ENCODE measurements at regions not wholly inside any gene's neighbourhood (a gene's known extent, or its start where the extent isn't known, plus 50 kb on each side); places are given as distances from the start of the nearest gene placed in this dataset.
"Not testable (repeated sequence)": the region's sequence is repeated elsewhere in the genome, so short reads cannot be mapped to it uniquely, and the experiment has no call there.

- DNase-seq (ENCODE audit: low read depth, low spot score): no peak
Measured at GRCh38 chr16:80123189-80123588, 417.6 kb upstream of the DYNLRB2 start.

- DNase-seq (ENCODE audit: low read depth, low spot score): no peak
Measured at GRCh38 chr16:80122115-80122514, 418.7 kb upstream of the DYNLRB2 start.

DNA sequence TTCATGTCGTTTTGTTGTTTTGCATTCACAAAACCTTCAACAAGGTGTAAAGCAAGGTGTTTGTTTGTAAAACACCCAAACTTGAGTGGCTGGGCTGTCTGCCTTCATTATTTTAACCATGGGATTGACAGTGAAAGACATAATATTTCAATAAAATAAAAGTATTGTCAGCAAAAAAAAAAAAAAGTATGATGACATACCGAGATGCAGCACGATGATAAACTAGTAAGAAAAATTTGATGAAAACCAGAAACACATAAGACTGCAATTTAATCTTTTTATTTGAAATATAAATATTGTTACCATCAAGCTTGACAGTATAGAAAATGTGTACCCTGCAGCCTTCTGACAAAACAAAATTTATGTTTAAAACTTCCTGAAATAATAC is 419.3 kb upstream of the DYNLRB2 start:
- no peak for DNase-seq (ENCODE audit: low read depth, low spot score)

- no peak for DNase-seq (ENCODE audit: low read depth, low spot score)
Measured at GRCh38 chr16:80120899-80121521, 419.8 kb upstream of the DYNLRB2 start.

- no peak for DNase-seq (ENCODE audit: low read depth, low spot score)
Measured at GRCh38 chr16:80117556-80118130, 423.1 kb upstream of the DYNLRB2 start.

- DNase-seq (ENCODE audit: low read depth, low spot score): no peak
Measured at GRCh38 chr16:80116711-80117110, 424.1 kb upstream of the DYNLRB2 start.

DNA sequence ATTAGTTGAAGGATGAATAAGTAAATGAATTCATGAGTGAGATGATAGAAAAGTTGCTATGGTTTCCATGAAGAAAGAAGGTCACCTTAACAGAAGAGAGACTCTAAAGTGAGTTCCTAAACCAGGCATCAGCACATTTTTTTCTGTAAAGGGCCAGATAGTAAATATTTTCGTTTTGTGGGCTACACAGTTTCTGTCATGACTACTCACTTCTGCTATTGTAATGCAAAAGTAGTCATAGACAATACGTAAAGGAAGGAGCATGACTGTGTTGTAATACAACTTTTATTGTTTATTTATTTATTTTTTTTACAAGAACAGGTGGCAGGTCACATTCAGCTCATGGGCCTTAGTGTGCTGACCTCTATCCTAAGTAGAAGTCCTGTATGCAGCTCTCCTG is 426.1 kb upstream of the DYNLRB2 start:
- DNase-seq (ENCODE audit: low read depth, low spot score): no peak

DNA sequence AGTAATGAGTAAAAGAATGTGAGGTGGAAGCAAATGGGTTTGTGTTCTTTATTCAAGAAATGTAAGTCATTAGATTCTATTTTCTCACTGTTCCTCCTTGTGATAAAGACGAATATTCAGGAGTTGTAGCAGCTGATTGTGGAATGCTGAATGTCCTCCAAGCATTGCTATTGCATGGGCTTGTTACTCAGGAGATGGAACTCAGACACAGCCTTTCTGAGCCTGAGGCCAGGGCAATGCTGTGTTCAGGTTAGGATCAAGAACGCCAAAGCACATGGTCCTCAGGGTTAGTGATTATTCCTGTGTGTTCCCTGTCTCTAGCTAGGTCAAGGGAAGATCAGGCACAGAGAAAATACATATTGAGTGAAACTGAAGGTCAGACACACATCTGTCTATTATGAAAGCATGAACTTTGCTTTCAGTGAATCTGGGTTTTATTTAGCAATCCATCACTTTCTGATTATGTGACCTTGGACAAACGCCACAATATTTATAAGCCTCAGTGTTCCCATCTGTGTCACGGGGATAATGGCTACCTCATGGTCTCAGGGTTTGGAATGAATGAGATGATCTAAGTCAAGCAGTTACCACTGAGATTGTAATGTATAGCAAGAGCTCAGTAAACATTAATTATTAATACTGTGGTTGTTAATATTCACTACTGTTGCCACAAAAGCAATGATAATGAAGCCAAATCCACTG is 426.8 kb upstream of the DYNLRB2 start:
- no peak for DNase-seq (ENCODE audit: low read depth, low spot score)

DNA sequence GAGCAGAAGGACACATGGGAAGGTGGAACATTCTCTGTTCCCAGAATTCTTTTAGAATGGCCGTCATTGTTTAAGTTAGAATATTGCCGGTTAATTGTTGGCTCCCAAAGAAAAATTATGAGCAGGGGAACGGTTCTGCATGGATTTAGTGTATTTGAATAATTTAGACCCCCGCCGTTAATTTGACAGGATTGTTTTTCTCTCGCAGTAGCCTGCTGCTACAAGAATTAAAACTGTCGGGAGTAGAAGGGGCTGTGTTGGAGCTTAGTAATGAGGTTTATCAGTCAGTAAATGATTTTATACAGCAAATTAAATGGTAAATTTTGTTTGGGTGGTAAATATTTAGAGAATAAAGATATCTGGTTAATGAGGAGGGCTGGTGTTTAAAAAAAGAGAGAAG is 431.2 kb upstream of the DYNLRB2 start:
- no peak for DNase-seq (ENCODE audit: low read depth, low spot score)

DNA sequence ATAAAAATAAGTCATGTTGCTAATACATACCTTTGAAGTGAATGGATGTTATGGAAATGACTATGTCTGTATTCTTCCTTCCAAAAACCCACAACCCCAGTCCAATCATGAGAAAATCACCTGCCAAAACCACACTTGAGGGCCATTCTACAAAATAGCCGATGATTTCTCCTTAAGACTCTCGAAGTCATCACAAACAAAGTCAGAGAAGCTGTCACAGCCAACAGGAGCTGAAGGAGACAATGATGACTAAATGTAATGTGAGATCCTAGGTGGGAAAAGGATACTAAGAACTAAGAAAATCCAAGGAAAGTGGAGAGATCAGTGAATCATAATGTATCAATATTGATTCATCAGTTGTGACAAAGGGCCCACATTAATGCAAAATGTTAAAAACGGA is 432.9 kb upstream of the DYNLRB2 start:
- no peak for DNase-seq (ENCODE audit: low read depth, low spot score)

- DNase-seq (ENCODE audit: low read depth, low spot score): no peak
Measured at GRCh38 chr16:80105751-80106150, 435.0 kb upstream of the DYNLRB2 start.

DNA sequence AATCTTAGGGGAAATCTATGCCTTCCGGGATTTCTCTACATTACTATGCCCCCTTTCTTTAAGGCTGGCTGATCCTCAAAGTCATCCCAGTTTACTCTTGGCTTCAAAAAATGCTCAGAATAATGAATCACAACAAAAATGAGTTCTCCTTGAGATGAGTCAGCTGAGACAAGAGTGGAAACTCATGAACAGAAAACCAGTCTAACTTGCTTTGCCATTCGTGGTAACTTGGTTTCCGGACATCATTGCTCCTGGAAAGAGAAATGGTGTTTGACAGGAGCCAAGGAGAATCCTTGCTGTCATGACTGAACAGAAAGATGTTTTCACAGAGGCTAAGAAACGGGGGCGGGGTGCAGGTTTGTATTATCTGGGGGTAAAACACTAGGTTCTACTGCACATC is 435.6 kb upstream of the DYNLRB2 start:
- DNase-seq (ENCODE audit: low read depth, low spot score): no peak

GRCh38 chr16:80104401-80104800 is 436.4 kb upstream of the DYNLRB2 start:
- DNase-seq (ENCODE audit: low read depth, low spot score): no peak

DNA sequence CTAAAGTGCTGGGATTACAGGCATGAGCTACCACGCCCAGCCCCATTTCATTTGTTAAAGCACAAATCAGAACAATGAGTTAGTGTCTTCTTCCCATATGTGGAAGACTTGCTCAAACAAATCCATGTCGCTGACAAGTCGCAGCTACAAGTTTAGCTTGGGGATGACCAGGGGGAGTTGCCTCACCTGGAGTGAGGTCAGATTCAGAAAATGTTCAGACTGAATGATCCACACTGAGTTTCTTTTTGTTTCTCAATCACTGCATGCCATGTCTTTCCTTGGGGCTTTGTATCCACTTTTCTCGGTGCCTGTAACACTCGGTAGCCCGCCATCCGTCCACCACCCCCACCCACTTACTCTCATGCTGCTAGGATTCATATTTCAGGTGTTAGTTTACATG is 437.3 kb upstream of the DYNLRB2 start:
- no peak for DNase-seq (ENCODE audit: low read depth, low spot score)

DNA sequence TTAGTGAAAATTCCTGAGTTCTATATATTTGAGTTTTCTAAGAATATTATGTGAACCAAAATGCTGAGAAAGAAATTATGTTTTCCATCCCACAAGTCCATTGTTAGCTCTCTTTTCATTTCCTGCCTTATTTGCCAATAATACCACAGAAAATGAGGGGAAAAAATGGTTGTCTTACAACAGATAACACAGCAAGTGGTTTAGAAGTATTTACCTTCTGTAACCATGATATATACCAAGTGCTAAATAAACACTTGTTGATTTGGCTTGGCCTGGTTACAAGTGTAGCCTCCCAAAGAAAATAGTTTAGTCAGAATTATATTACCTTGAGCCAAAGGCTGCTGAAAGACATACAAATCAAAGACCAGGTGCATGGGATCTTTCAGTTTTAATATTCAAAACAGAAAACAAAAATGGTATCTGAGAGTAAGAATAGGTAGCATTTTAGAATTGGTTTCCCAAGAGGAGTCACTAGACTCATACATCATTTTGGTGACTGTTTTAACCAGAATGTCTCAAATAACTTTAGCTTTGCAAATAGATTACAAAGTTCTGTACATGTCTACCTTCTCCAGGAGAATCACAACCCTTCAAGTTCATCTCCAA is 439.8 kb upstream of the DYNLRB2 start:
- DNase-seq (ENCODE audit: low read depth, low spot score): no peak

DNA sequence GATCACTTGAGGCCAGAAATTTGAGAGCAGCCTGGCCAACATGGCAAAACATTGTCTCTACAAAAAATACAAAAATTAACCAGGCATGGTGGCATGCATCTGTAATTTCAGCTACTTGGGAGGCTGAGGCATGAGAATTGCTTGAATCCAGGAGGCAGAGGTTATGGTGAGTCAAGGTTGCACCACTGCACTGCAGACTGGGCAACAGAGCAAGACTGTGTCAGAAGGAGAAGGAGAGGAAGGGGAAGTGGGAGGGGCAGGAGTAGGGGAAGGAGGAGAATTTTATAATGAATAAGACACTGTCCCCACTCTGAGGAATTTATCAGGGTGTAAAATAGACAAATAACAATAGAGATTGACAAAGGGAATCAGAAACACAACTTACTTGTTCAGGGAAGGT is 440.6 kb upstream of the DYNLRB2 start:
- no peak for DNase-seq (ENCODE audit: low read depth, low spot score)

DNA sequence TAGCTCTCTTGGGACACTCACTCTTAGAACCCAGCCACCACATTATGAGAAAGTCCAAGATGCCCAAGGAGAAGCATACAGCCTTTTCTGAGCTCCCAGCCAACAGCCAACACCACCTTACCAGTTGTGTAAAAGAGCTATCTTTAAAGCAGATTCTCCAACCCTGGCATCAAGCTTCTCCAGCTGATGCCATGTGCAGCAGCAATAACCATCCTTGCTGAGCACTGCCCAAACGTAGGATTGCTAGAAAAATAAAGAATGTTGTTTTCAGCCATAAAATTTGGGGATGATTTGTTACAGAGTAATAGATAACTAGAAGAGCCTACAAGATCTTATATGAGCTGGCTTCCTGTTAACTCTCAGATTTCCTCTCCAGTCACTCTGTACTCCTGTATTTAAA is 443.7 kb upstream of the DYNLRB2 start:
- no peak for DNase-seq (ENCODE audit: low read depth, low spot score)

GRCh38 chr16:80092681-80093080 is 448.1 kb upstream of the DYNLRB2 start:
- no peak for DNase-seq (ENCODE audit: low read depth, low spot score)

- not testable (repeated sequence) for DNase-seq (ENCODE audit: low read depth, low spot score)
Measured at GRCh38 chr16:80091453-80091852, 449.3 kb upstream of the DYNLRB2 start.

DNA sequence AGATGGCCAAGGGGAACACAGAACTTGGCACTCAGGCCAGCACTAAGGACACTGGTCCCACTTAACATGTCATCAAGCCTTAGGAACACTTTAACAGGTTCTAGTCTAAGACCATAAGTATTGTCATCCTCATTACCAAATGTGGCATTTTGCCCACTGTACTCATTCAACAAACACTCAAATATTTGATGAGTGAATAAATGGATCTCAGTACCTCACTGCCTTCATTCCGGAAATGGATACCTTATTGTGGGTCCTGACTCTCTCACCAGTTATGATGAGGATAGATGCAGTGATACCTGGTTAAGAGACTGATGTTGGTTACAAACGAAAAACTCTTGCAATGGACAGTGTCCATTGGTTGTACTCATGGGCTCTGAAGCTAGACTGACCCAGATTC is 455.2 kb upstream of the DYNLRB2 start:
- DNase-seq (ENCODE audit: low read depth, low spot score): no peak

DNA sequence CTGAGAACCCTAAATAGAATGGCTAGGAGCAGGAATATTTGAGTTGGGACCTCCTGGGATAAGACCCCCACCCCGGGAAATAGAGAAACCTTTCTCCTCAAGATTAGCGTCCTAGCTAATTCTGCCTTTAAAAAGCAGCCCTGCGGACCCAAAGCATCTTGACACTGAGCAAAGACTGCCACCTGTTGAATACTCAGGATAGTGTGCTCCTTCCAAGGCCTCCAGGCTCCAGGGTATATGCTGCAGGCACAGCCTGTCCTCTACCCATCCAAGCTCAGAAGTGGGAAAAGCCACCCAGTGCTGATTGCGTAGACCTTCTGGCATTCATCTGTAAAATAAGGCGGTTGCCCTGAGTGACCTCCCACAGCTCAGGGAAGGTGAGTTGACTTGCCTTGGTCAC is 456.2 kb upstream of the DYNLRB2 start:
- DNase-seq (ENCODE audit: low read depth, low spot score): no peak

DNA sequence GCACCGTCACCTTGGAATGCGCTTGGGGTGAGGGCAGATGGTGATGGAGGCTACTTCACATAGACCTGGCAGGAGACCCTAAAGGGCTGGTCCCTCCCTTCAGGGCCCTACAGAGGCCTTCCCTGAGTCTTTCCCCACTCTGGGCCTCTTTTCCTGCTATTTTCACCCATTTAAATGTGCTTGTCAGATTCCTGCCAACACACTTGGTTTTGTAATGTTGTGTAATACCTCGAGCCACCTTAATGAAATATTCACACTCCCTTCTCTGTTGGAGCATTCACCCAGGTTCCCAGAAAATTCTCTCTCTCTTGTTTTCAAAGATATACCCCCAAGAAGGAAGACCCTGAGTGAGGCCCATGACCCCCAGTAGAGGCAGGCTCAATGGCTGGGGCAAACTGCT is 456.6 kb upstream of the DYNLRB2 start:
- DNase-seq (ENCODE audit: low read depth, low spot score): no peak

- no peak for DNase-seq (ENCODE audit: low read depth, low spot score)
Measured at GRCh38 chr16:80082906-80083305, 457.9 kb upstream of the DYNLRB2 start.

Measured in activated naive CD8-positive, alpha-beta T cell treated with anti-CD3 and anti-CD28 coated beads, Interleukin-2, amount 50 U/mL, for 16 hours (primary cell).